IMR-90 (cell line): ENCODE measurements at regions not wholly inside any gene's neighbourhood (a gene's known extent, or its start where the extent isn't known, plus 50 kb on each side); places are given as distances from the start of the nearest gene placed in this dataset.
A peak's percentile ranks its signal among the peaks of the same experiment; 100 is the strongest.

Experiments used
- ATAC-seq: fragments of 200-7000 bp; cut with Tn5 transposase; 2 replicates; pipeline ENCODE4 v1.9.1; 2020; ENCODE audit warnings: low read depth, mild to moderate bottlenecking, moderate library complexity
- BruUV-seq: library from RNA; stranded (reverse); fragments of 400-500 nt; replicated peaks from 2 replicates; lab custom pipeline; 2021; lab: Mats Ljungman, UMichigan
- CTCF ChIA-PET: fragments of 300-600 bp; formaldehyde crosslinking; extraction: SDS; loops from one replicate; lab custom pipeline; 2021; ENCODE audit warnings: antibody characterized with exemption; lab: Yijun Ruan, JAX
- POLR2A ChIA-PET: fragments of 300-600 bp; sonication (Branson Sonifier 250); formaldehyde crosslinking; loops from one replicate; lab custom pipeline; 2022; ENCODE audit warnings: antibody characterized with exemption; ENCODE audit not compliant: unreplicated experiment; lab: Charles Lee
- DNase-seq: peaks from one replicate; pipeline ENCODE4 v3.0.0; 2013
- H2AFZ ChIP-seq: replicated peaks from 2 replicates; pipeline ENCODE3; 2013; ENCODE audit warnings: low read length, mild to moderate bottlenecking; ENCODE audit not compliant: poor library complexity
- H2AK5ac ChIP-seq: 2 replicates; pipeline ENCODE4 v1.6.1; 2013; ENCODE audit warnings: low read depth, low read length, inconsistent platforms
- H2AK9ac ChIP-seq: replicated peaks from 2 replicates; pipeline ENCODE3; 2013; ENCODE audit warnings: mild to moderate bottlenecking, low read depth, low read length, moderate library complexity; ENCODE audit not compliant: poor library complexity
- H2BK120ac ChIP-seq: 2 replicates; pipeline ENCODE4 v1.6.1; 2013; ENCODE audit warnings: low read depth, low read length, inconsistent platforms
- H2BK15ac ChIP-seq: 3 replicates; pipeline ENCODE4 v1.6.1; 2013; ENCODE audit warnings: low read depth, low read length, inconsistent platforms
- H2BK20ac ChIP-seq: 2 replicates; pipeline ENCODE4 v1.6.1; 2013; ENCODE audit warnings: low read depth, mild to moderate bottlenecking, inconsistent platforms, low read length, moderate library complexity
- H2BK5ac ChIP-seq: 2 replicates; pipeline ENCODE4 v1.6.1; 2013; ENCODE audit warnings: mild to moderate bottlenecking, low read depth, low read length, inconsistent platforms; ENCODE audit not compliant: poor library complexity, severe bottlenecking
- H3K14ac ChIP-seq: replicated peaks from 2 replicates; pipeline ENCODE4 v1.6.1; 2013; ENCODE audit warnings: low read depth, low read length, inconsistent platforms
- H3K18ac ChIP-seq: 2 replicates; pipeline ENCODE4 v1.6.1; 2013; ENCODE audit warnings: low read depth, low read length, control low read depth
- H3K23ac ChIP-seq: 2 replicates; pipeline ENCODE4 v1.6.1; 2013; ENCODE audit warnings: low read depth, low read length, inconsistent platforms
- H3K27ac ChIP-seq: 2 replicates; pipeline ENCODE4 v1.5.1; 2013; ENCODE audit warnings: mild to moderate bottlenecking, control low read depth, low read length; ENCODE audit not compliant: insufficient read depth
- H3K27me3 ChIP-seq: 2 replicates; pipeline ENCODE4 v1.6.1; 2013; ENCODE audit warnings: low read length; ENCODE audit not compliant: control insufficient read depth, insufficient read depth
- H3K36me3 ChIP-seq: 2 replicates; pipeline ENCODE4 v1.6.1; 2013; ENCODE audit warnings: low read length, mixed read lengths; ENCODE audit not compliant: control insufficient read depth, insufficient read depth
- H3K4ac ChIP-seq: 2 replicates; pipeline ENCODE4 v1.6.1; 2013; ENCODE audit warnings: low read depth, low read length, inconsistent platforms
- H3K4me1 ChIP-seq: 2 replicates; pipeline ENCODE4 v1.6.1; 2013; ENCODE audit warnings: low read length, mixed read lengths; ENCODE audit not compliant: control insufficient read depth, insufficient read depth
- H3K4me2 ChIP-seq: 2 replicates; pipeline ENCODE4 v1.6.1; 2013; ENCODE audit warnings: low read depth, mild to moderate bottlenecking, control low read depth, low read length, moderate library complexity
- H3K4me3 ChIP-seq: 2 replicates; pipeline ENCODE4 v1.5.1; 2013; ENCODE audit warnings: low read depth, mild to moderate bottlenecking, control low read depth, low read length, moderate library complexity; ENCODE audit not compliant: insufficient read depth
- H3K56ac ChIP-seq: 2 replicates; pipeline ENCODE4 v1.6.1; 2013; ENCODE audit warnings: low read length, inconsistent platforms; ENCODE audit not compliant: insufficient read depth; ENCODE audit errors: extremely low read depth
- H3K79me1 ChIP-seq, 2 experiments: 2 replicates each; pipeline ENCODE4 v1.6.1; 2013; ENCODE audit warnings: low read length in 2 of 2, inconsistent platforms in 1 of 2, low read depth in 1 of 2
- H3K9ac ChIP-seq: 2 replicates; pipeline ENCODE4 v1.6.1; 2013; ENCODE audit warnings: low read depth, low read length, control low read depth
- H3K9me1 ChIP-seq: 2 replicates; pipeline ENCODE4 v1.6.1; 2013; ENCODE audit warnings: low read length, inconsistent platforms; ENCODE audit not compliant: insufficient read depth
- H3K9me3 ChIP-seq: 2 replicates; pipeline ENCODE4 v1.6.1; 2013; ENCODE audit warnings: low read length; ENCODE audit not compliant: control insufficient read depth, insufficient read depth
- H4K20me1 ChIP-seq: 2 replicates; pipeline ENCODE4 v1.6.1; 2013; ENCODE audit warnings: low read length, inconsistent platforms; ENCODE audit not compliant: insufficient read depth
- H4K5ac ChIP-seq: 2 replicates; pipeline ENCODE4 v1.6.1; 2013; ENCODE audit warnings: mild to moderate bottlenecking, low read depth, low read length, control low read depth
- H4K8ac ChIP-seq, 2 experiments: 2 replicates each; pipeline ENCODE4 v1.6.1; 2013; ENCODE audit warnings: low read depth in 2 of 2, low read length in 2 of 2, control low read depth in 1 of 2, inconsistent platforms in 1 of 2
- H4K91ac ChIP-seq: 2 replicates; pipeline ENCODE4 v1.6.1; 2013; ENCODE audit warnings: low read depth, low read length, inconsistent platforms; ENCODE audit not compliant: insufficient read depth
- BHLHE40 ChIP-seq: fragments of 150-350 bp; IDR thresholded peaks from 2 replicates; pipeline ENCODE4 v1.6.1; 2016; ENCODE audit warnings: mild to moderate bottlenecking, low read depth, low read length
- CEBPB ChIP-seq: IDR thresholded peaks from 2 replicates; pipeline ENCODE4 v1.6.1; 2012; ENCODE audit warnings: low read depth, low read length, improper control_type of control experiment
- FOS ChIP-seq: fragments of 150-350 bp; IDR thresholded peaks from 2 replicates; pipeline ENCODE4 v1.6.1; 2016; ENCODE audit warnings: low read depth, low read length
- NFE2L2 ChIP-seq: fragments of 150-350 bp; IDR thresholded peaks from 2 replicates; pipeline ENCODE4 v1.6.1; 2016; ENCODE audit warnings: low read depth, mild to moderate bottlenecking, low read length
- RAD21 ChIP-seq: IDR thresholded peaks from 2 replicates; pipeline ENCODE4 v1.6.1; 2012; ENCODE audit warnings: low read length, improper control_type of control experiment
- RCOR1 ChIP-seq: IDR thresholded peaks from 2 replicates; pipeline ENCODE4 v1.6.1; 2012; ENCODE audit warnings: mild to moderate bottlenecking, low read length, improper control_type of control experiment; ENCODE audit not compliant: insufficient replicate concordance
- RFX5 ChIP-seq: IDR thresholded peaks from 2 replicates; pipeline ENCODE4 v1.8.0; 2012; ENCODE audit warnings: low read depth, mild to moderate bottlenecking, low read length, moderate library complexity
- SMC3 ChIP-seq: fragments of 150-350 bp; IDR thresholded peaks from 2 replicates; pipeline ENCODE4 v1.6.1; 2016; ENCODE audit warnings: low read depth, mild to moderate bottlenecking, antibody characterized with exemption, low read length, moderate library complexity
- WGBS, 2 experiments: methylation state at CpG; one replicate each; pipeline versions ENCODE4 v1.1.5 to v1.1.7; 2013; ENCODE audit warnings: missing lambda C conversion rate in 2 of 2; ENCODE audit not compliant: insufficient read length in 1 of 2; ENCODE audit errors: extremely low coverage in 2 of 2; 5-methylcytosine and 5-hydroxymethylcytosine counted together
- dilution Hi-C: fragments of 300-500 bp; cut with HindIII; formaldehyde crosslinking; loops from one replicate; pipeline ENCODE4 v1.14.3; 2018; ENCODE audit warnings: low sequenced_read_pairs; ENCODE audit not compliant: unreplicated experiment
- in situ Hi-C: fragments of 300-500 bp; cut with MboI; formaldehyde crosslinking; loops from 3 replicates; pipeline ENCODE4 v1.14.3; 2019; ENCODE audit warnings: low sequenced_read_pairs, inconsistent platforms, mixed read lengths
- intact Hi-C: fragments of 100-400 bp; cut with micrococcal nuclease; formaldehyde crosslinking; loops from 2 replicates; pipeline ENCODE4 v1.10.0; 2022
- TF ChIP-seq, protein P1 (sequence below): fragments of 150-350 bp; IDR thresholded peaks from 2 replicates; pipeline ENCODE4 v1.6.1; 2016; ENCODE audit warnings: low read depth, mild to moderate bottlenecking, low read length, moderate library complexity, borderline replicate concordance

DNA sequence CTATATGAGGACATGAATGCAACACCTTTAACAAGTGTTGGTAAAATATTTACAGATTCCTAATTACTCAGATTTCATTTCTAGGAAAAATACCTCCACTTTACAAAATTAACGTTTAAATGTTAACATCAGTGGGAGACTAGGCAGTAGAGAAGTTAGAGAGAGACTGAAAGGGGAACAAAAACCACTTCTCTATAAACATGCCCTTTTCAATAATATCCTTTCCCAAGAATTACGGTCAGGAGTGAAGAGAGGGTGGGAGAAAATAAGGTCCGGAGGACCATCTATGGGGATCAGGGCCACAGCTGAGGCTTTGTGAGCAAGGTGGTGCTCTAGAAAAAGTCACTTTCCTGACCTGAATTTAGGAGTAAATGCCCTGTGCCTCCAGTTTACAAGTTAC, 65.3 kb upstream of the WIPF1 start:
- Histone ChIP-seq H3K4me2 (no peak overlapping the region), H3K18ac (0 out of 2 replicates have a peak overlapping the region, but pooled peaks have one; percentile 7), H4K91ac (no peak overlapping the region), H2AK9ac (no peak overlapping the region), H3K36me3 (no peaks in the 10 kb centered on the region), H3K4me3 (no peak overlapping the region), H2BK15ac (no peak overlapping the region), H3K4ac (peak overlapping the region; percentile 61; the same call in 1 of the 2 replicates), H4K8ac (peak overlapping the region in 1 of 2 experiments; percentile 20; a peak in 1 of 4 replicates), H2AK5ac (0 out of 2 replicates have a peak overlapping the region, but pooled peaks have one; percentile 24), H2BK5ac (no peak overlapping the region), H3K56ac (no peak overlapping the region), H3K9me3 (no peaks in the 10 kb centered on the region), H2AFZ (no peak overlapping the region), H3K4me1 (peaks cover 6% of the 10 kb centered on the region), H3K23ac (no peak overlapping the region), H3K27ac (no peak overlapping the region), H3K79me1 (peaks cover 40 to 53% of the 10 kb centered on the region in 2 experiments), H2BK20ac (0 out of 2 replicates have a peak overlapping the region, but pooled peaks have one; percentile 8), H4K5ac (no peak overlapping the region), H4K20me1 (peaks cover 23% of the 10 kb centered on the region; the same call in 1 of the 2 replicates), H3K27me3 (no peaks in the 10 kb centered on the region), H3K9me1 (peaks cover 15% of the 10 kb centered on the region), H3K9ac (no peak overlapping the region), H3K14ac (no peak overlapping the region), H2BK120ac (no peak overlapping the region; the same call in 1 of the 2 replicates)
- no TSS peak for BruUV-seq
- TF ChIP-seq SMC3 (no peak), RCOR1 (no peak), RAD21 (no peak), NFE2L2 (no peak), FOS (no peak), CEBPB (no peak), BHLHE40 (no peak), RFX5 (no peak)
- TF ChIP-seq, protein P1, sequence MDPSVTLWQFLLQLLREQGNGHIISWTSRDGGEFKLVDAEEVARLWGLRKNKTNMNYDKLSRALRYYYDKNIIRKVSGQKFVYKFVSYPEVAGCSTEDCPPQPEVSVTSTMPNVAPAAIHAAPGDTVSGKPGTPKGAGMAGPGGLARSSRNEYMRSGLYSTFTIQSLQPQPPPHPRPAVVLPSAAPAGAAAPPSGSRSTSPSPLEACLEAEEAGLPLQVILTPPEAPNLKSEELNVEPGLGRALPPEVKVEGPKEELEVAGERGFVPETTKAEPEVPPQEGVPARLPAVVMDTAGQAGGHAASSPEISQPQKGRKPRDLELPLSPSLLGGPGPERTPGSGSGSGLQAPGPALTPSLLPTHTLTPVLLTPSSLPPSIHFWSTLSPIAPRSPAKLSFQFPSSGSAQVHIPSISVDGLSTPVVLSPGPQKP = no peak
- ATAC-seq = no peak
- intact Hi-C loops (no loop called here), in situ Hi-C loops (no loop called here), dilution Hi-C loops (no loop called here)
- ChIA-PET CTCF (no interaction called here), POLR2A (no interaction called here)
- DNase-seq = no peak
- WGBS, 2 experiments = no CpG with 5 or more reads among the region's 3 CpGs
